H54 (cell line): ENCODE measurements at regions not wholly inside any gene's neighbourhood (a gene's known extent, or its start where the extent isn't known, plus 50 kb on each side); places are given as distances from the start of the nearest gene placed in this dataset.

Source experiments
- DNase-seq: peaks from one replicate; pipeline ENCODE4 v3.0.0; 2011; ENCODE audit warnings: low spot score, mixed read lengths; ENCODE audit not compliant: insufficient read length
- FAIRE-seq: peaks from 3 replicates; lab custom pipeline; 2011; peaks lifted over from hg19 to GRCh38; lab: Jason Lieb, UNC
- POLR2A ChIP-seq: IDR thresholded peaks from 2 replicates; pipeline ENCODE4 v1.6.1; 2011; ENCODE audit warnings: low read depth, mild to moderate bottlenecking, low read length

DNA sequence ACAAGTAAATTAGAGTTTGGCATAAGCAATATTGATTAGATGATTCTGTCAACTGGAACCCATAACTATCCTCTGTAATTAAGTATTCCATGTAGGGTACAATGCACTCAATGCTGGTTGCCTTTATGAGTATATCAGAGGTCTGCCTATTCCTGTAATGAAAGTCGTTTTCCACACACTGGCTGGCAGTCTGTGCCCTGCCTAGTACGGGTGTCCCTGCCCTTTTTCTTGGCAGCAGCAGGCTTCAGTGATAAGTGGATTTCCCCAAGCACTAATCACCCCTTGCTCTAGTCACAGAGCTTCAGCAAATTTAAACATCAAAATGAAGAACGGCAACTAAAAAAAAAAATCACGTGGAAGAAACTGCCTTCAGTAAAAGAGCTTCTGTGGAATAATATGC, 294.8 kb upstream of the STT3B start:
- DNase-seq (no peak), FAIRE-seq (no peak)
- no peak for TF ChIP-seq POLR2A

DNA sequence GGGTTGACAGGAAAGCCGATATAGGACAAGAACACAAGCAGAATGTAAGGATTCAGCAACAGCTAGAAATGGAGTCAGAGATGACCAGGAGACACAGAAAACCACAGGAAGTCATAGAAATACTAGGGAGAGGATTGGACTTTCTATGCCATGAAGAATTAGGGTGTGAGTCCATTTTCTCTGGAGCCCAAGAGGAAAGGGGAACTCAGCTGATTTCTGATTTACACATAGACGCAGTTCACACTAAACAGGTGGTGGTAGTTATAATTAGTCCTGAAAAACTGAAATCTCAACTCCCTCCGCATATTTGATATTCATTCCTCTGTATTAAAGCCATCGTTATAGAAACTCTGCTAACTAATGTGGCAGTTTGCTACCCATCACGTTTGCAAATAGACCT, 292.7 kb upstream of the STT3B start:
- no peak for FAIRE-seq
- DNase-seq: no peak
- TF ChIP-seq POLR2A: no peak

DNA sequence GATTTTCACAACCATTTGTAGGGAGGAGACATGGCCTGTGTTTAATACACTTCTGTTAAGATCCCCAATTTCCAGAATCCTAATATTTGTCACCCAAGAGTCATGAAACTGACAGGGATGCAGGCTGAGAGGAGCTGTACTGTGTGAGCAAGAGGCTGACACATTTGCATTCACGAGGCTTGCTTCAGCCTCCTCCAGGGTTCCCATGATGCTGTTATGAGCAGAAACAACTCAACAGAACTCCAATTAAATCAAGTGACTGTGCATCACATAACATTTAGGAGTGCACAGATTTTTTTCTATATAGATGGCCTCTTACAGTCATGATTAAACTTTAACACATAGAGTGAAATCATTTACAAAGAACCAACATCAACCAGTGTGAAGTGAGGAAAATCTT, 292.3 kb upstream of the STT3B start:
- no peak for DNase-seq
- no peak for FAIRE-seq
- TF ChIP-seq POLR2A: no peak

- TF ChIP-seq POLR2A: no peak
- FAIRE-seq (no peak), DNase-seq (no peak)
Observed at GRCh38 chr3:31240874-31241273, 291.9 kb upstream of the STT3B start.

DNA sequence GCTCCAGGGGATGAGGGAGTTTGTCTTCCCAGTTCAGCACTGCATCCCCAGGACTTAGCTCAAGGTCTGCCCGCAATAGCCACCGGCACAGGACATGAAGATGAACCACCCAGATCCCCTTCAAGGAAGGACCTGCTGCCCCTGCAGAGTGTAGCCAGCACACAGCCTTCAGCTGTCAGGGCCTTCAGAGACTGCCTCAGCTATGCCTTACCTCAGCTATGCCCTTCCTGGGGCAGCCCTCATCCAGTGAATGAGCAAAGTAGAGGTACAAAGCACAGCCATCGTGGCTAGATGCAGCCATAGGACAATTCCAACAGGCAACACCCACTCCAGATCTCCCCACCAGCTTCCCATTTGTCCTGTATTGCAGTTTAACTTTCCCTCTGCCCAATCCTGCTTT, 291.2 kb upstream of the STT3B start:
- no peak for TF ChIP-seq POLR2A
- FAIRE-seq (no peak), DNase-seq (no peak)

DNA sequence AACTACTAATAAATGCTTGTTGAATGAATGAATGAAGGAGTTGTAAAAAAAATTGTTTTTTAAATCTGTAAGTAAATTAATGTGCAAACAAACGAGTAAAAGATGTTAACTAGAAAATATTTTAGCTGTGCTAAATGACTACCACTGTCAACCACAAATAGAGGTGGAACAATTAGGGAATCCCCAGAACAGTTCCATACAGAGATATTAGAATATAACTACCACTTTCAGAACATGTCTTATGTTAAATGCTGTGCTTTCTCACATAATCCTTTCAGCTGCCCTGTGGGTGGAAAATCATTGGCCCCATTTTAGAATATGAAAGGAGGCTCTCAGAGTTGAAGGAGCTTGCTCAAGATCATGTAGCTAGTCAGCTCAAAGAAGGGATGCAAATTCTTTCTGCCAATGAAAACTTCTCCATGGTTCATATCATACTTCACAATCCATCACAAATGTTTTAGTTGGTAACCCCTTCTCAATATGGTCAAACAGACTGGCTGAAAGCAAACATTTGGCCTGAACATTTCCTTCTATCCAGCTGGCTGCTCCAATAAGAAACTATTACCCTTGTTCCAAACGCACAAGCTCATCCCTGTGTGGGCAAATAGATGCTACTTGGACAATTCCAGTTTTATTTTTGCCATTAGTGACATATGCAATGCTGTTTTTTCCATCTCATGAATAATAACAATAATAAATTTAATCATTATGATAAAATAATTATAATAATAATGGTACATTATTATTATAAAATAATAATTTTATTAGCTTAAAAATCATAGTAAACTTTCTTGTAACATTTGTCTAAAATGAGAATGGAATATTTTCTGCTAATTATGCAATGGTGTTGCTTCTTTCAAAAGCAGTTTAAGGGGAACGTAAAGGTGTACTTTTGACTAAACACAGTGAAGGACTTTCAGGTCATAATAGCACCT, 290.4 kb upstream of the STT3B start:
- no peak for TF ChIP-seq POLR2A
- no peak for DNase-seq
- no peak for FAIRE-seq

DNA sequence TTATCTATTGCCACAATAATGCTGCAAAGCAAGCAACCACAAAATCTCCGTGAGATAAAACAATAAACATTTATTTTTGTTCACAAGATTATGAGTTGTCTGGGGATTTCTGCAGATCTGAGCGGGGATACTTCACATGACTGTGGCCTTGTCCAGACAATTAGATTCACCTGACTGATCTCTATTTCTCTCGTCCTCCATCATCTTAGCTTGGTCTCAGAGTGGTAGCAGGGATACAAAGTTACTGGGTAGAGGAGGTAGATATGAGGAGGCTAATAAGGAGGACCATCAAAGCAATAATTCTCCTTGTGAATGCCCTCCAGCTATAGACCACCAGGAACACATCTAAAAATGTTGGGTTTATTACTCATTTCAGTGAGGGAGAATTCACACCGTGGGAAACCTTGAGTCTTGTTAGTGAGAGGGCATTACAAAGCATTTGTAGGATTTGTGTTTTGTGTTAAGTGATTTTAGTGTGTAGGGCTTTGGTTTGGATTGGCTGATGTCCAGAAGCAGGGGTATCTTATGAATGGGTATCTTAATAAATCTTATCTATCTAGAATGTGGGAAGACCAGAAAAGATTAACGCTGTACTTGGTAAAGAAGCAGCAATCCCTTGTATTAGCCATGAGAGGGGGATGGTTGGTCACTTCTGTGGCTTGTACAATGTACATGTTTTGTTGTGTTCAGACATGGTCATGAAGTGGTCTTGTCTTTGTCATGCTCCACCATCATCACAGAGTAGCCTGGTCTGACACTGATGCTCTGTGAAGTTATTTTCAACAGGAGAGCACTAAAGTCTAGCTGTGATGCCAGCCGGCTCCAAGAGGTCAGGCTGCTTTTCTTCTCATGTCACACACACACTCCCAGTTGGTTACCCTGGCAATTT, 287.6 kb upstream of the STT3B start:
- TF ChIP-seq POLR2A: no peak
- FAIRE-seq: no peak
- no peak for DNase-seq

DNA sequence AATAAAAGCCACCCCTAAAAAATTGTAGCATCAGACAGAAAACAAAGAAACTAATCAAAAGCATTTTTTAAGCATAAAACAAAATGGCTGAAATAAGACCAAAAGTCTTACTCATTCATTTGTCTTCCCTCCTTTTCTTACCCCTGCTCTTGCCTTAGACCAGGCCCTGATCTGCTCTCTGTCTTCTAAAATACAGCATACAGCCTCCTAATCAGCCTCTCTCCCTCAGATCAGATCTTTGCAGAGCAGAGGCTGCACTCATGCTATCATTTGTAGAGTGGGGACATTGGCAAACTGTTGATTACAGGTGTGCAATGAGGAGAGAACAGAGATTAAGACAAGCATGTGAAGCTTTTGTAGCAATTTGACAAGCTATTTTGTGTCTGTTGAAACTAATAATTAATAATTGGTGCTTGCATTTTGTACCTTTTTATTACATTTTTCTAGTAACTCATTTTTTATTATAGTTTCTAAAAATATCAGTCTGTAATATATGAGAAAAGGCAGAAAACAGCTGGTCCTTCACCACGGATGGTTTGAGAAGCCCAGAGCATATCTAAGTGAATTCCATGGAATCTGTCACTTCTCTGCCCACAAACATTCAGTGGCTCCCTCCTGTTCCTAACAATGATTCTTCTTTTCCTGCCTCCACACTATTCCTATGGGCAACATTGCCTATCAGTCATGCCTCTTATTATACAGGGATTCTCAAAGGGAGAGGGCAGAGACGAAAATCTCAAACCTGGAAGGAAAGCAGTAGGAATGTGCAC, 286.2 kb upstream of the STT3B start:
- DNase-seq (no peak), FAIRE-seq (no peak)
- TF ChIP-seq POLR2A: no peak

DNA sequence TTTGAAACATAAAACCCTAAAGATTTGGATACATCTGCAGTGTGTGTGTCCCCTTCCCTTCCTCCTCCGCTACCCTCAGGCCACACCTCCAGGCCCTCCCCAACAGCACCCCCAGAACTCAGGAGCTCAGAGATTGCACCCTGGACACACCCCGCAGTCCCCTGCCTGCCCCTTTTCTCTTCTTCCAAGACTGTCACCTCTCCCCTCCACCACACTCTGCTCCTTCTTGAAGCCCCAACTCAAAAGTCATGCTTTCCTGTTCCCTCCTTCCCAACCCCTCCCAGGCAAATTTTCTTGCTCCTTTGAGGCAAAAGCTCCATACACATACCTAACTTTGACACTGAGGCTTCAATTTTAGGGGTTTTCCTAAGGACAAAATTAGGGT, 285.7 kb upstream of the STT3B start:
- FAIRE-seq (no peak), DNase-seq (no peak)
- no peak for TF ChIP-seq POLR2A

DNA sequence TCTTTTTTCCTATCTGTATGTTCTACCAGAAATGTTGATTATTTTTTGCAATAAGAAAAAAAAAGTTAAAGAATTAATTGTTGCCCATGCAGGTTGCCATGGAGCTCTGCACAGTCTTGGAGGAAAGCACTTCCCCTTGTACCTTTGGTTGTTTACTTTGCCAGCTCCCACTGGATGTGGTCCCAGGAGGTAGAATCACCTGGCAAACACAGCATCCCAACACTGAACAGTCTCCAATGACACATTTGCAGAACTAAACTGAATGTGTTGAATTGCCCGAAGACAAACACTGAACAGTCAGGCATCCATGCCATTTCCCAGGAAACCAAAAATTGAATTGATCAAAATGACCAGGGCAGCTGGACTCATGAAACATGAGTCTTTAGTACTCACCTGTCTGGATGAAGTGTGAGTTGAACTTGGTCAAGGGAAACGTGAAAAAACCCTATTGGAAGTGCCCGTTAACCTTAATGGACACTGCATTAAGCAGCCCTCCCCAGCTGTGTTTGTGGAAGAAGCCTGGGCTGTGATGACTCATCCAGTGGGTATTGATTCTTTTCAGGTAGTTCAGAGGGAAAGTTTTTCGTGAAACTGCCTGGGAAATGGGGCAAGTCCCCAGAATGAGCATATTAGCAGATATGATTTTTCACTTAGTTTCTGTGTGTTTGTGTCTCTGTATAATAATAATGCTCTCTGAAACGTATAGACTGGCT, 284.7 kb upstream of the STT3B start:
- TF ChIP-seq POLR2A: no peak
- DNase-seq: no peak
- FAIRE-seq: no peak

- no peak for DNase-seq
- TF ChIP-seq POLR2A: no peak
- no peak for FAIRE-seq
Observed at GRCh38 chr3:31248563-31248992, 284.1 kb upstream of the STT3B start.

- FAIRE-seq: no peak
- DNase-seq: no peak
- no peak for TF ChIP-seq POLR2A
Observed at GRCh38 chr3:31249545-31249944, 283.2 kb upstream of the STT3B start.
